CD14-positive monocyte (primary cell): ENCODE measurements at regions not wholly inside any gene's neighbourhood (a gene's known extent, or its start where the extent isn't known, plus 50 kb on each side); places are given as distances from the start of the nearest gene placed in this dataset.
A peak's percentile ranks its signal among the peaks of the same experiment; 100 is the strongest.

Experiments
- DNase-seq, 3 donors: peaks; one replicate each; pipeline ENCODE4 v3.0.0-alpha.2; 2011 to 2022
- H2AFZ ChIP-seq: 2 replicates; pipeline ENCODE4 v1.6.0; 2012; ENCODE audit warnings: mild to moderate bottlenecking, low read depth, low read length, inconsistent platforms; ENCODE audit not compliant: insufficient read depth, poor library complexity, severe bottlenecking
- H3K27ac ChIP-seq, 2 donors: 1 replicate in 1 of 2; 2 replicates in 1 of 2; pipeline ENCODE4 v1.5.1; 2012 to 2013; ENCODE audit warnings: low read length in 2 of 2, control low read depth in 1 of 2, inconsistent platforms in 1 of 2, low read depth in 1 of 2, mild to moderate bottlenecking in 1 of 2
- H3K27me3 ChIP-seq, 2 donors: one replicate each; pipeline versions ENCODE4 v1.6.0 to v1.6.1; 2011 to 2013; ENCODE audit warnings: low read length in 2 of 2; ENCODE audit not compliant: control insufficient read depth in 2 of 2, insufficient read depth in 2 of 2
- H3K36me3 ChIP-seq, 2 donors: replicated peaks in 1 of 2; 1 replicate in 1 of 2; 2 replicates in 1 of 2; pipeline versions ENCODE4 v1.5.1 to v1.6.1; 2012 to 2013; ENCODE audit warnings: low read length in 2 of 2, control low read depth in 1 of 2, inconsistent platforms in 1 of 2, mild to moderate bottlenecking in 1 of 2; ENCODE audit not compliant: insufficient read depth in 2 of 2, control insufficient read depth in 1 of 2
- H3K4me1 ChIP-seq, 2 donors: 1 replicate in 1 of 2; 2 replicates in 1 of 2; pipeline versions ENCODE4 v1.5.1 to v1.6.1; 2012 to 2013; ENCODE audit warnings: low read length in 2 of 2, control low read depth in 1 of 2, inconsistent platforms in 1 of 2, mild to moderate bottlenecking in 1 of 2, moderate library complexity in 1 of 2; ENCODE audit not compliant: insufficient read depth in 2 of 2, control insufficient read depth in 1 of 2
- H3K4me2 ChIP-seq: replicated peaks from 2 replicates; pipeline ENCODE3; 2012; ENCODE audit warnings: low read length, moderate library complexity, mild to moderate bottlenecking; ENCODE audit not compliant: poor library complexity, severe bottlenecking; ENCODE audit errors: extremely low read depth
- H3K4me3 ChIP-seq, 3 experiments: fragments of 200-600 bp in 1 of 3; sonication (generic) in 1 of 3; replicated peaks in 1 of 3; 1 replicate in 2 of 3; 2 replicates in 1 of 3; pipeline ENCODE4 v1.5.1; 2011 to 2013; ENCODE audit warnings: low read length in 3 of 3, mild to moderate bottlenecking in 3 of 3, control low read depth in 2 of 3, low read depth in 2 of 3, inconsistent platforms in 1 of 3, moderate library complexity in 1 of 3
- H3K79me2 ChIP-seq: 2 replicates; pipeline ENCODE4 v1.6.0; 2012; ENCODE audit warnings: mild to moderate bottlenecking, control low read depth, inconsistent platforms, low read length, moderate library complexity; ENCODE audit not compliant: insufficient read depth
- H3K9ac ChIP-seq: 2 replicates; pipeline ENCODE4 v1.6.0; 2017; ENCODE audit warnings: low read length, mild to moderate bottlenecking; ENCODE audit not compliant: insufficient read depth, poor library complexity, severe bottlenecking
- H3K9me3 ChIP-seq, 2 donors: replicated peaks in 1 of 2; 1 replicate in 1 of 2; 2 replicates in 1 of 2; pipeline versions ENCODE4 v1.5.1 to v1.6.1; 2012 to 2013; ENCODE audit warnings: low read length in 2 of 2, control low read depth in 1 of 2; ENCODE audit not compliant: control insufficient read depth in 1 of 2, insufficient read depth in 1 of 2
- H4K20me1 ChIP-seq: 2 replicates; pipeline ENCODE4 v1.6.0; 2012; ENCODE audit warnings: mild to moderate bottlenecking, low read length, control low read depth, moderate library complexity; ENCODE audit not compliant: insufficient read depth
- H3K27ac Mint-ChIP-seq, 7 donors: one replicate each; pipeline ENCODE4 v1.8.0; 2020; ENCODE audit warnings: mild to moderate bottlenecking in 7 of 7, mixed read lengths in 7 of 7, moderate library complexity in 6 of 7, inconsistent platforms in 2 of 7
- H3K27me3 Mint-ChIP-seq, 3 donors: one replicate each; pipeline ENCODE4 v1.8.0; 2021 to 2022; ENCODE audit warnings: low read depth in 3 of 3, mild to moderate bottlenecking in 3 of 3, mixed read lengths in 3 of 3, moderate library complexity in 3 of 3, inconsistent platforms in 1 of 3
- H3K36me3 Mint-ChIP-seq, 2 donors: one replicate each; pipeline ENCODE4 v1.8.0; 2020; ENCODE audit warnings: mixed read lengths in 2 of 2, inconsistent platforms in 1 of 2, mild to moderate bottlenecking in 1 of 2
- H3K4me1 Mint-ChIP-seq: one replicate; pipeline ENCODE4 v1.8.0; 2020; ENCODE audit warnings: mild to moderate bottlenecking, mixed read lengths
- H3K4me3 Mint-ChIP-seq, 2 donors: one replicate each; pipeline ENCODE4 v1.8.0; 2020; ENCODE audit warnings: mild to moderate bottlenecking in 2 of 2, mixed read lengths in 2 of 2, moderate library complexity in 1 of 2
- H3K9me3 Mint-ChIP-seq, 7 donors: one replicate each; pipeline ENCODE4 v1.8.0; 2020 to 2022; ENCODE audit warnings: mixed read lengths in 7 of 7, mild to moderate bottlenecking in 6 of 7, moderate library complexity in 6 of 7, inconsistent platforms in 2 of 7
- WGBS: methylation state at CpG from one replicate; pipeline ENCODE4 v1.1.5; 2013; ENCODE audit warnings: missing lambda C conversion rate; ENCODE audit not compliant: insufficient coverage; 5-methylcytosine and 5-hydroxymethylcytosine counted together
- intact Hi-C, 2 donors: fragments of 100-400 bp; cut with micrococcal nuclease; formaldehyde crosslinking; loops; one replicate each; pipeline versions ENCODE4 v1.15.0 to v1.15.1; 2023
- TF ChIP-seq, protein P1 (sequence below): fragments of 200-600 bp; IDR thresholded peaks from one replicate; pipeline ENCODE4 v1.8.0; 2022; ENCODE audit warnings: antibody characterized with exemption, mild to moderate bottlenecking

DNA sequence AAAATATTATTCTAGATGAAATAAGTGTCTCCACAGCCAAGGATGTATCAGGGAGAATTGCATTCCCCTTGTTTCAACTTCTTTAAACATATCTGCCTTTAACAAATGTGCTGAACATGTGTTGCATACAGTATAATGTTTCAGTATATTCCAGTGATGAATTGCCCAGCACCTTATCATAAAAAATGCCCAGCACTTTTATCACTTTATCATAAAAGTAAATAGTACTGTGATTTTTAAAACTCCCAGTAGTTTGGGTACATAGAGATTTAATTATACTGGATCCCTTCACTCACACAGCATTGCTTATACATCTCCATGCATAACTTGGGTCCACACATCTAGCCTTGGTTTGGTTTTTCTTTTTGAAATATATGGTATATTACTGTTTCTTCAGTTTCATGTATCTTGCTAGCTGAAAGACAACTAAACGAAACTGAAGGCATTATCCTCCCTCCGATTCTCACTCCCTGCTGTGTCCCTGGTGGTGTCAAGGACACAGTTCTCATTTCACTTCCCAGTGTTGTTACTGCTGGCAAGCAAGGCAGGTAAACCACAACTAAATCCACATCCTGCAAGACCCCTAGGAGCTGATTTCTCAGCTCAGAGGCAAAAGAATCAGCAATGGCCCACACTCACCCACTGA is 118.2 kb upstream of the SLC44A3 start:
- Histone ChIP-seq H3K27me3 (no peaks in the 10 kb centered on the region), H3K9ac (no peak overlapping the region), H3K79me2 (no peaks in the 10 kb centered on the region), H3K9me3 (no peaks in the 10 kb centered on the region), H3K4me3 (no peak overlapping the region), H3K27ac (no peak overlapping the region), H2AFZ (no peak overlapping the region), H4K20me1 (no peaks in the 10 kb centered on the region), H3K4me1 (no peaks in the 10 kb centered on the region), H3K4me2 (no peak overlapping the region), H3K36me3 (no peaks in the 10 kb centered on the region)
- Mint-ChIP-seq H3K27me3 (peaks cover 0 to 1% (median 0%) of the 10 kb centered on the region in 3 donors), H3K9me3 (no peaks in the 10 kb centered on the region), H3K27ac (no peak overlapping the region), H3K36me3 (no peaks in the 10 kb centered on the region), H3K4me3 (no peak overlapping the region), H3K4me1 (peaks cover 12% of the 10 kb centered on the region)
- intact Hi-C loops = no loop called here
- TF ChIP-seq, protein P1, sequence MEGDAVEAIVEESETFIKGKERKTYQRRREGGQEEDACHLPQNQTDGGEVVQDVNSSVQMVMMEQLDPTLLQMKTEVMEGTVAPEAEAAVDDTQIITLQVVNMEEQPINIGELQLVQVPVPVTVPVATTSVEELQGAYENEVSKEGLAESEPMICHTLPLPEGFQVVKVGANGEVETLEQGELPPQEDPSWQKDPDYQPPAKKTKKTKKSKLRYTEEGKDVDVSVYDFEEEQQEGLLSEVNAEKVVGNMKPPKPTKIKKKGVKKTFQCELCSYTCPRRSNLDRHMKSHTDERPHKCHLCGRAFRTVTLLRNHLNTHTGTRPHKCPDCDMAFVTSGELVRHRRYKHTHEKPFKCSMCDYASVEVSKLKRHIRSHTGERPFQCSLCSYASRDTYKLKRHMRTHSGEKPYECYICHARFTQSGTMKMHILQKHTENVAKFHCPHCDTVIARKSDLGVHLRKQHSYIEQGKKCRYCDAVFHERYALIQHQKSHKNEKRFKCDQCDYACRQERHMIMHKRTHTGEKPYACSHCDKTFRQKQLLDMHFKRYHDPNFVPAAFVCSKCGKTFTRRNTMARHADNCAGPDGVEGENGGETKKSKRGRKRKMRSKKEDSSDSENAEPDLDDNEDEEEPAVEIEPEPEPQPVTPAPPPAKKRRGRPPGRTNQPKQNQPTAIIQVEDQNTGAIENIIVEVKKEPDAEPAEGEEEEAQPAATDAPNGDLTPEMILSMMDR = no peak
- WGBS = 60% methylated on average over 1 of the region's 2 CpGs
- DNase-seq = no peak

DNA sequence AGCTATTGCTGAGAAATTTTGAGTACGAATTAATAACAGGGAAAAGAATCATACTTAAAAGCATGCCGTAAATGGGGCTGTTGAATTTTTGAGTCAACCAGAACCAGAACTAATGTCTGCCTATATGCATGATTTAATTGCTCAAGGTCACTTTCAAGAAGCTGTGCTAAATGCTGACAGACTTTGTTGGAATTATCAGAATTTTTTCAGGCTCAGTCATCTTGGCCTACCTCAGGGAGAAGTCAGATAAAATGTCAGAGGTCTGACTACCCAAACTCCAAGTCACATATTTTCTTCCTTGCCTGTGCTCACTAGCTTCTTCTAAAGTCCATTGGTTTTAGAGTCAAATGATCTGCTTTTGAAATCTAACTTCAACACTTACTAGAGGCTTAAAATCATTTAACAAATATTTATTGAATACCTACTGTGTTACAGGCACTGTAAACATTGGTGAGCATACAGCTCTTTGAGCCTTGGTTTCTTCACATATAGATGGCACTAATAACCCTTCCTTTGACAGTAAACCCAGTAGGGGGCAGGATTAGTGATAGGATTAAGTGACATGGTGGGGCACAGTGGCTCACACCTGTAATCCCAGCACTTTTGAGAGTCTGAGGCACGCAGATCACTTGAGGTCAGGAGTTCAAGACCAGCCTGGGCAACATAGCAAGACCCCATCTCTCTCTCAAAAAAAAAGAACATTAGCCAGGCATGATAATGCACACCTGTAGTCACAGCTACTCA is 121.2 kb upstream of the SLC44A3 start:
- H3K27ac ChIP-seq = no peak overlapping the region
- H3K9ac ChIP-seq = no peak overlapping the region
- Mint-ChIP-seq H3K27me3 (no peaks in the 10 kb centered on the region), H3K4me3 (no peak overlapping the region), H3K36me3 (no peaks in the 10 kb centered on the region), H3K27ac (peak overlapping the region in 1 of 7 donors; percentile 8), H3K9me3 (peaks cover 0 to 1% (median 0%) of the 10 kb centered on the region in 7 donors), H3K4me1 (peaks cover 15% of the 10 kb centered on the region)
- H3K4me3 ChIP-seq = no peak overlapping the region
- no peak for DNase-seq
- H3K27me3 ChIP-seq = no peaks in the 10 kb centered on the region
- no peaks in the 10 kb centered on the region for H4K20me1 ChIP-seq
- no peaks in the 10 kb centered on the region for H3K36me3 ChIP-seq
- no peaks in the 10 kb centered on the region for H3K79me2 ChIP-seq
- H2AFZ ChIP-seq = no peak overlapping the region
- no peaks in the 10 kb centered on the region for H3K9me3 ChIP-seq
- TF ChIP-seq, protein P1 = no peak
- H3K4me2 ChIP-seq = no peak overlapping the region
- H3K4me1 ChIP-seq = no peaks in the 10 kb centered on the region
- 100% methylated on average over 1 of the region's 3 CpGs for whole genome bisulfite sequencing
- intact Hi-C loops = no loop called here
